LNCaP clone FGC (cell line): ENCODE measurements at regions not wholly inside any gene's neighbourhood (a gene's known extent, or its start where the extent isn't known, plus 50 kb on each side); places are given as distances from the start of the nearest gene placed in this dataset.

Experiments
- DNase-seq: peaks from one replicate; pipeline ENCODE4 v3.0.0-alpha.2; 2011; ENCODE audit warnings: low read depth
- H3K4me3 ChIP-seq: 2 replicates; pipeline ENCODE4 v1.5.1; 2011; ENCODE audit warnings: mild to moderate bottlenecking, low read depth, low read length, control low read depth
- CTCF ChIP-seq: IDR thresholded peaks from 2 replicates; pipeline ENCODE4 v1.5.1; 2012; ENCODE audit warnings: mild to moderate bottlenecking; ENCODE audit not compliant: control insufficient read depth, insufficient read depth; ENCODE audit errors: extremely low read depth

DNA sequence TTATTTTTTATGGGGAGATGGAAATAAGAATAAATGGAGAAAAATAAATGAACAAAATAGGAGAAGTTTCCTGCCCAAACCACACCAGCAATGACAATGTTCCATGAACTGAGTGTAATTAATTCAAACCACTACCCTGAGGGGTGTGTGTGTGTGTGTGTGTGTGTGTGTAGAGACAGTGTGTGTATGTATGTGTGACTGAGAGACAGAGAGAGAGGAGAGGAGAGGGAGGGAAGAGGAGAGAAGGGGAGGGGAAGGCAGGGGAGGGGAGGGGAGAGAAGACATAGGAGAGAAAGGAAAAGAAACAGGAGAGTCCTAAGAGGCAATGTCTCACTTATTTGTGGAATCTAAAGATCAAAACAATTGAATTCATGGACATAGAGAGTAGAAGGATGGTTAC is 65.0 kb upstream of the POU2AF1 start:
- no peak for DNase-seq
- H3K4me3 ChIP-seq: no peak overlapping the region
- no peak for TF ChIP-seq CTCF

GRCh38 chr11:111443640-111444039 is 64.6 kb upstream of the POU2AF1 start:
- no peak for DNase-seq
- TF ChIP-seq CTCF: no peak
- H3K4me3 ChIP-seq: no peak overlapping the region

- TF ChIP-seq CTCF: no peak
- no peak overlapping the region for H3K4me3 ChIP-seq
- DNase-seq: no peak
Measured at GRCh38 chr11:111443032-111443431, 64.0 kb upstream of the POU2AF1 start.

DNA sequence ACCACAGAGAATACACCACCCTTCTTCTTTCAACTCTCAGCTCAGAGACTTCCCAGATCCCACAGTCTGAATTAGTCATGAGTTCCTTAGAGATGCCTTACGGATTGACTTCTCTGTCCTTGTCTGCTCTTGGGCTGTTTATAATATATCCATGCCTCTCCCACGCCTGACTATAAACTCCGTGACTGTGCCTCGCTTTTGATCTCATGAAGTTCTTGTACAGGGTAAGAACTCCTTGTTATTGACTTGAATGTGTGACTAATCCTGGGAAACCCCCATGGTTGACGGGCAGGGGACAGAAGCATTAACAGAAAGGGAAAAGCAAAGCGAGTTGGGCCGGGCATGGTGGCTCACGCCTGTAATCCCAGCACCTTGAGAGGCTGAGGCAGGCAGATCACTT is 62.4 kb upstream of the POU2AF1 start:
- DNase-seq: no peak
- no peak for TF ChIP-seq CTCF
- H3K4me3 ChIP-seq: no peak overlapping the region

DNA sequence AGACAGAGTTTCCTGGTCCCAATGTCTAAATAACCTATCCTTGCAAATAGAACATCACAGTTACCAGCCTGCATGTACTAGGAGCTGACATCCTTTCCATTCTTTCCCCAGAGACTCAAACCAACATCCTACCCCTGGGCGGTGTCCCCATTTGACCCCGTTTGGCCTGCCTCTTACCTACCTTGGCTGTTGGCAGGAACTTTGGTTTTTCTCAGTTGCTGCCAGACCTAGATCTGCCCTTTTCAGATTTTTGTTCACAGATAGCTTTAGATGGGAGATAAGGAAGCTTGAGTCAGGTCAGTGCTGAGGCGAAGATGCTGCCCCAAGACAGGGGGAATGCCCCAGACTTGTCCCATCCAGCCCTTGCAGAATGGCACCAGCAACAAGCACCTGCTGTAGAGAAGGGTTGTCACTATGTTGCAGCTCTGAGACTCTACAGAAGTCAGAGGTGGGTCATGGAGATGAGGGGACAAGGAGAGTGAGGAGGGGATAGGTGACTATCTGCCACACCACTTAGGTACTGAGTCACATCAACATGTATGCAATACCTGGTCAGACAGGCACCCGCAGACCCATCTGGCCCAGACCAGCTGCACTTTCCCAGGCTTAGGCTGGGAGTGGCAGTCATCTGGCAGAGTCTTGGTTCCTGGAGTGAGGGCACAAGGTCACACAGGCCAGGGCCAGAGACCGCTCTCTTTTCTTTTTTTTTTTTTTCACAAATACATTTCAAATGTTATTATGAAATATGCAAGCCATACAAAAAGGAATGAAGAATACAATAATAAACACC is 61.5 kb upstream of the POU2AF1 start:
- no peak overlapping the region for H3K4me3 ChIP-seq
- TF ChIP-seq CTCF: no peak
- no peak for DNase-seq

DNA sequence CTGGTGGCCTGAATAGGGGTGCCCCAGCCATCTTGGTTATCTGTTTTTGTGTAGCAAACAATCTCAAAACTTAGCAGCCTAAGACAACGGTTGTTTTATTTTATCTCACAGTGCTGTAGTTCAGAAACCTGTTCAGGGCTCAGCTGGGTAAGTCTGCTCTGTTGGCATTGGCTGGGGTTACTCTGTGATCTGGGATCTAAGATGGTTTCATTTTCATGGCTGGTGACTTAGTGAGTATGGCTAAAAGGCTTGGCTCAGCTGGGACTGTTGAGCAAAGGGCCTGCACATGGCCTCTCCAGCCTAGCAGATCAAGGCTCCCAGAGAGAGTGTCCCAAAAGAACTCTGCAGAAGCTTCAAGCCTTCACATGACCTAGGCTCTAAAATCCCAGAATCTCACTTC is 60.8 kb upstream of the POU2AF1 start:
- TF ChIP-seq CTCF: no peak
- DNase-seq: no peak
- H3K4me3 ChIP-seq: no peak overlapping the region
